ENCODE measurements at regions not wholly inside any gene's neighbourhood (a gene's known extent, or its start where the extent isn't known, plus 50 kb on each side); places are given as distances from the start of the nearest gene placed in this dataset.

DNA sequence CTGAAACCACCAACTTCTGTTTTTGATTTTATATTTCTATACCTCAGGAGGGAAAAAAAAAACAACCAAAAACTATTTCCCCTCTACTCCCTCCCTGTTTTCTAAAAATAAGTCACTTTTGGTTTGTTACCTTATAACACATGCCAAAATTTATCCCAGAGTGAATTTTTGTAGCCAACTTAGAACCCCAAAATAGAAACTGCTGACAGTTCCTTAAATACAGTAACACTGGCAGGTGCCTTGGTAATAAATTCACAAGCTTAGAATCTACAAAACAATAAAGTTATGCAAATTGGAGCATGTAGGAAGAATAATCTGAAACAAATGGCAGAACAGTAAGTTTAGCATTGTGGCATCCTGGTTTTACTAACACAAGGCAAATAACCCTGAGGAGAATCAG, 165.0 kb upstream of the HDAC9 start:
- no peak for TF ChIP-seq CTCF (IDR thresholded peaks at IDR 0.05; ENCODE audit: extremely low read depth in 1 of 2, insufficient read depth in 1 of 2, low read depth in 1 of 2, low read length in 2 of 2)
- no peak for TF ChIP-seq POLR2A (IDR thresholded peaks at IDR 0.05; ENCODE audit: low read depth, low read length)
- TF ChIP-seq, protein P1, sequence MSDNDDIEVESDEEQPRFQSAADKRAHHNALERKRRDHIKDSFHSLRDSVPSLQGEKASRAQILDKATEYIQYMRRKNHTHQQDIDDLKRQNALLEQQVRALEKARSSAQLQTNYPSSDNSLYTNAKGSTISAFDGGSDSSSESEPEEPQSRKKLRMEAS (IDR thresholded peaks at IDR 0.05; ENCODE audit: insufficient read depth, insufficient read length) = no peak
- TF ChIP-seq EZH2 (IDR thresholded peaks at IDR 0.05; ENCODE audit: borderline replicate concordance, low read depth, low read length, severe bottlenecking) = no peak
- TF ChIP-seq POLR2AphosphoS5 (IDR thresholded peaks at IDR 0.05; ENCODE audit: insufficient read depth, low read depth, low read length) = no peak

Data from endothelial cell of umbilical vein (primary cell).